ENCODE measurements at regions not wholly inside any gene's neighbourhood (a gene's known extent, or its start where the extent isn't known, plus 50 kb on each side); places are given as distances from the start of the nearest gene placed in this dataset.

DNA sequence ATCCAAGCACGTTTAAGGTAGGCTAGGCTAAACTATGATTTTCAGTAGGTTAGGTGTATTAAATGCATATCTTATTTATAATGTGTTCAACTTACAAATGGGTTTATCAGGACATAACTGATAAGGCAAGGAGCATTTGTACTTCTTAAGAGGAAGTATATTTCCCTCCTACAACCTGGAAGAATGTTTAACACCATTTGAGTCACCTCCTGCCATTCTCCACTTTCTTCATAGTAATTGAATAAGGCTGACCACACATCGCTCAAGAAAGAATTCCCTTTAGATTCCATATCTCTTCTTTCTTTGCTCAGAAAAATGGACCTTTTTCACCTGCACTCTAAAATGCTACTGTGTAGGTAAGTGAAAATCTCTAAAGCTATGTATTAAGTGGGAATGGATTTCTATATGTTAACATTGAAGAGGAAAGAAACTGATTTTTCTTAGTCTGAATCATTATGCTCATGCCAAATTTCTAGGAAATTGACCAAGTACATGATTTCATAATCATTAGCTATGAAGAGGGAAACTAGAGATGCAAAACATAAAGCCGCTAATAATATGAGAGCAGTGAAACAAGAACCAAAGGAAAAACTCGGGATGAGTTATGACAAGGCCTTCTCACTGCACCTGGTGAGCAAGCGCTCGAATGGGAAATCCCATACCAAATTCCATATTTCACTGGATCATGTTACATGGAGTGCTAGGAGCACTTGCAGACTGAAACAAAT is 210.4 kb downstream of the ALDH8A1 start:
- DNase-seq: no peak

DNA sequence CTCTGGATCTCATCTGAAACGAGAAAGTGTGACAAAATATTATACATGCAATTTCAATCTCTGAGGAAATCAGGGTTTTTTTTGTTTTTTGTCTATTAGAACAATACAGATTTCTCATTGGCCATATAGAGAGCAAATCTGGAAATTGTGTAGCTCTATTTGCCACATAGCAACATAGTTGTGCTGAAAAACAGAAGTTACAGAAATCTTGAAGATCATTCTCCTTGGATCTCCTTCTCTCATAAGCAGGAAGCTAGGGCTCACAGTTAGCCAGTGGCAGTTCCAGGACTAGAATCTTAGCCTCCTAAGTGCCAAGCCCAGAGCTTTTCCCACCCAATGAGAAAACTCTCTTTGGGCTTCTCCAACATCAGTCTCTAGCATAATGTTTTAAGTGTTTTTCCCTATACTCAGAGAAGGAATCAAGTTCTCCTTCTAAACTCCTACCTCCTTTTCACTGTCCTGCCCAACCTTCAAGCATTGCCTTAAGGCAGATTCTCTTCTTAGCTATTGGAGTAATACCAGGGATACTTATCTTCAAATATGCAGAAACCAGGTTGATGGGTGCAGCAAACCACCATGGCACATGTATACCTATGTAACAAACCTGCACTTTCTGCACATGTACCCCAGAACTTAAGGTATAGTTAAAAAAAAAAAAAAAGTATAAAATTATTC is 211.6 kb downstream of the ALDH8A1 start:
- DNase-seq: no peak

DNA sequence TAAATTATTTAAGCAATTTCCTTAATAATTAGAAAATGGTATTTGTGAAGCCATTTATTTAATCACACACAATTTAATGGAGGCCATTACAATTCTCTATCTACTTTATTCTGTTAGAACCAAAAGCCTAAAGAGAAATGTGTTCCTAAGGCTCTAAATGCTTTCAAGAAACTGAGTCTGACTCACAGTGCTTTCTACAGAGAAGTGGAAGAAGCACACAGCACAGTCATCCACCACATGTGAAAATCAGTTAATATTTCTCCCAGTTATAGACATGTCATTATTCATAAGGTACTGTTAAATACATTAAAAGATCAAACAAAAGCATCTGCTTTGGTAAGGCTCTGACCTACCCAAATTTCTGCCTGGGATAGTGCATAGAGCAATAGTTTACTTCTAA is 214.4 kb downstream of the ALDH8A1 start:
- no peak for DNase-seq

DNA sequence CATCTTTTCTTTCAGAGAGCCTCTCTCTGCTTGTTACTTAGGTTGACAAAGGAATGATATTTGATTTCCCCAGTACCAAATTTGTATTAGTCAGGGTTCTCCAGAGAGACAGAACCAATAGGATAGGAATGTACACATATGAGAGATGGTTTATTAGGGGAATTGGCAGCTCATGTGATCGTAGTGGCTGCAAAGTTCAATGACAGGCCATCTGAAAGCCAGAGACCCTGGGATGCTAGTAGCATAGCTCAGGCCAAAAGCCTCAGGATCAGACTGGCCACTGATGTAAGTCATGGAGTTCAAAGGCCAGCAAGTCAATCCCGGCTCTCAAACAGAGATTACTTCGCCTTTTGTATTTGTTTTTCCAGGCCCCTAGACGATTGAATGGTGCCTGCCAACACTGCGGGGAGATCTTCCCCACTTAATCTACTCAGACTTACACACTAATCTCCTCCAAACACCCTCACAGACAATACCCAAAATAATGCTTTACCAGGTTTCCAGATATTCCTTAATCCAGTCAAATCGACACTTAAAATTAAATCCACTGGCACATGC is 215.5 kb downstream of the ALDH8A1 start:
- no peak for DNase-seq

DNA sequence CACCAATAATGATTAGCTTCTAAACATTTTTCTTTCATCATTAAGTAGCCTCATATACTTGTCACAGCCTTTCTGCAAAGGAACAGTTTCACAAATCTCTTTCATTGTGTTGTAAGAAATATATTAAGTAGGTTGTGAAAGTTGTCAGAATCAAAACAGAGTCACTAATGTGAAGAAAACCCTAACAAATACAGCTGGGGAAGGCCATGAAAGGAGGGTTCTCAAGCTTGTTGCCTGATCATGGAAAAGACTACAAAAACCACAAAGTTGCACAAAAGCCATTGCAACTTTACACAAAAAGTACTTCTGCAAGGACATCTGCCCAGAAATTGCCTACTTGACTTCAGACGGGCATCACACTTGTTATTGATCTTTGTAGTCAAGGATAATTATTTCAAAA is 216.1 kb downstream of the ALDH8A1 start:
- no peak for DNase-seq

DNA sequence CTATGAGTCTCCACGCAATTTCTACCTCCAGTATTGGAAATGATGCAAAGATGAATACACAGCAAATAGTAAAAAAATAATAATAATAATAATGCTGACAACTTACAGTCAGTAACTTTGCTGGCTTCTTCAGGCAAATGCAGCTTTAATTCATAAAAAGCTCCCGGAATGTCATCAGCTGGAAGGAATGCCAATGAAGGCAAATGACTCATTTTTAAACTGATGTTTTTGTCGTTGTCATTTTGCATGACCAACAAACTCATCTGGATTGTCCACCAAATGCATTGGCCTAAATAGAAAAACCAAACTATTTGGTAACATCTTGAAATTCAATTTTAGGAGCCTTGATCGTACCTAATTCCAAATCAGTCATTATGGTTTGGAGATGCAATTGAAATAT is 217.1 kb downstream of the ALDH8A1 start:
- DNase-seq: no peak

DNA sequence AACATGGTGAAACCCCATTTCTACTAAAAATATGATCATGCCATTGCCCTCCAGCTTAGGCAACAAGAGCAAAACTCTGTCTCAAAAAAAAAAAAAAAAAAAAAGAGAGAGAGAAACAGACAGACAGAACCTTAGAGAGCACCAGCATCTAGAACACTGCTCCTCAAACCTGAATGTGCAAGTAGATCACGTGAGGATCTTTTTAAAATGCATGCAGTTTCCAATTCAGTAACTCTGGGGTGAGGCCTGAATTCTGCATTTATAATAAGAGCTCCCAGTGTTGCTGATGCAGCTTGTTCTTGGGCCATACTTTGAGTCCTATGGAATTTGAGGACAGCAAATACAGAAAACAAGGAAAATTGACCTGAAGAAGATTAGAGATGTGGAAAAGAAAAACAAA is 218.3 kb downstream of the ALDH8A1 start:
- DNase-seq: no peak

DNA sequence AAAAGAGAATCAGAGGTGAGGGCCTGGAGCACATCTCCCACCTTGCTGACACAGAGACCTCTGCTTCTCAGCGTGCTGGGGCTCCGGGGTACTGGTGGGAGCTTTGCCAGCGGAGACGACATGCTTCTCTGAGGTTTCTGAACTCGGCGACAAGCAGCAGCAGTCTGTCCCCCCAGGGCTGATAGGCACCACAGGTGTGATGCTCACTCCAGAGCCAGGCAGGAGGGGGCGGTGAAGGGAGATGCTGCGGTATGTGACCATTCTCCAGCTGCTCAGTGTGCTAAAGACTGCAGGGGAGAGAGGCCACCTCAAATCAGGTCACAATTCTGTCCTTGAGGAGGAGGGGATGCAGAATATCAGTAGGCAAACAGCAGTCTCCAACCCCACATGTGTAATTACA is 219.9 kb downstream of the ALDH8A1 start:
- DNase-seq: no peak

DNA sequence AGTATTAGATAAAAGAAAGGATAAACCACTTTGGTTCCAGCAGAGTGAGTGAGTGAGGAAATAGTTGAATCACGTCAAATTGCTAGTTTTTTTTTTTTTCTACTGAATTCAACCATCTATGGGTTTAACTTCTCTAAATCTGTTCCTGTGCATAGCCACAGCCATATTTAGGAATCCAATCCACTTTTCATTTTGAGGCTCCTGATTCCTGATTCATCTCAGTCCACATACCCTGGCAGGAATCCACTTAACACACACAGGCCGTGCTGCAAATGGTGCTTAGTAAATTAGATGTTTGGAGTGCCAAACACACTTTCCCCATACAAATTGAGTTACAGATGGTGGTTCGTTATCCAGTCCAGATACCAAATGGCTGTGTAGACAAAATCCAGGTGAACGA is 220.3 kb downstream of the ALDH8A1 start:
- DNase-seq: no peak

DNA sequence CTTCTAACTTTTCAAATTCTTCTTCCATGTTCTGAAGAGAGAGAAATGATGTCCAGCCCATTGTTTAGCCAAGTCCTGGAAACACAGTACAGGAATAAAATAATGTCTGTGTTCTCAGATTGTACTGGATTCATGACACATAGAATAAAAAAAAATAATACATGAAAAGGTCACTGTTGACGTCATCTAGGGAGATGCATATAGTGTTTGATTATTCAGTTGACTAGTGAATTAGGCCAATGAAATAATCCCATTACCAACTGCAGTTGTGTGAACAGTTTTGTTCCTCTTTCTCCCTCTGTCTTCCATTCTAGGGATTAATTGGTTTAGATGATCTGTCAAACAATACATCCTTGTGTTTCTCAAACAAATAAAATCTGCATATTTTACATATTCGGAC is 222.8 kb downstream of the ALDH8A1 start:
- DNase-seq: no peak

DNA sequence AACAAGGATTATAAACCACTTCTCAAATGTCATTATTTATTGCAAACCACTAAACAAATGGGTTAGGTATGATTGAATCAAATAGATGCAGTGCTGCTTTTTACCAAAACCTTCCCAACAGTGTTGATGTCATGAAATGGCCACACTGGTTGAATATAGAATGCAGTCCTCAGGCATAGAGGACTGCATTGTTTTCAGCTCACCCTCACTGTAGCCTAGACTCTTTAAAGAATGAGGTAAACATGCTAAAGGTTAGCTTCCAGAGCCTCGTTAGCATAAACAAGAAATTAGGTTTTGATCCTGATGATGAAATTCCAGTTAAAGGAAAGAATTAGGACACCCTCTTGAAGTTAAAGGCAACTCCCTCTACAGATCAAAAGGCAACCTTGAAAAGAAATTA is 224.3 kb downstream of the ALDH8A1 start:
- no peak for DNase-seq

DNA sequence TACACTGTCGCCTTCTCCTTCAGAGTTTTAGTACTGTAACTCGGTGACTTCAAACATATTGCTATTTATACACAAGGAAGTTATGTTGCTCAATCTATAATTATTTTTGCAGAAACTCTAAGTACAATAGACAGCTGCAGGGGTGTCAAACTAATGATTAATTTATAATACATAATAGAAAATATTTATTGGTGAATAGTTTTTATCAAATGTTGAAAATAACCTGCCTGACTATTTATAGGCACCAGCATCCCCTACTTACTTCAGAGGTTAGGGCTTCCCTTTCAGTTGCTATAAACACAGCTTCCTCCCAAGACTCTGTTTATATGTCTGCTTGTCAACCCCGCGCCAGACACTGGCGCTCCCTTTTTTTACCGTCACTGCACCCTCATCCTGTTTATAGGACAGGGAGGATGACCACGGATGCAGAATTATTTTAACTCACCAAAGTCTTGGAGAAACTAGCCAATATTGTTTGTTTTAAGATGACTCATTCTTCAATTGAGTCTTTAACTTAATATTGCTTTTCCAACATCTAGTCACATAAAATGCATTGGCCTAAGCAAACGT is 225.0 kb downstream of the ALDH8A1 start:
- no peak for DNase-seq

DNA sequence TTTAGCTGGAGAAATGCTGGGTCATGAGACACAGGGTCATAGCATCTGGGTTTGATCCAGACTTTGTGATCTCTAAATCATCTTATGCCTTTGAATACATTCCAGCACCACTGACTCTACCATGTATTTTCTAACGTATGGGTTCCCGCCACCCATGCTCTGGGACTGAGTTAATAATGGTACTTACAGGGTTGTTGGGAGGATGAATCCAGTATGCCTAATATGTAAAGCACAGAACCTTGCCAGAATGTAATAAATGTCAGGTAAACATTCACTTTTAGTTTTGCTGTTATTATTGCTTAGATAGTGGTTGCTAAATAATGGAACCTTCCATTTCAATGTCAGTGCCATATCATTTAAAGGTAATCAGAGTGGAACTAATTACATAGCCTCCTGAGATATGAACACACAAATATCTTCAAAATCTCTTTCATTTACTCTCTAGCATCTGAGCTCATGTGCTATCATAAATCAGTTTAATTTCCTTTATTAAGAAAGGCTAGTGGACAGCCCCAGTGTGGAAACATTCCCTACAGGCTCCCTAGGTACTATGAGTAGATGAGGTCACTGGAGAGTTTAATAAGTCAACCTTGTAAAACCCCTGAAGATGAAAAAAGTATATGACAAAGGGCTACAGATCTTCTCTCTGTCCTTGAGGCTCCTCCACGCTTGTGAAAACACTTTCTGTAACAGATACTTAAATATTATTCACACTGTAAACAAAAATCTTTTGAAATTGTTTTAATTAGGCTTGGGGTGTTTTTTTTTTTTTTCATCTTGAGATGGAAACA is 226.6 kb downstream of the ALDH8A1 start:
- no peak for DNase-seq

DNA sequence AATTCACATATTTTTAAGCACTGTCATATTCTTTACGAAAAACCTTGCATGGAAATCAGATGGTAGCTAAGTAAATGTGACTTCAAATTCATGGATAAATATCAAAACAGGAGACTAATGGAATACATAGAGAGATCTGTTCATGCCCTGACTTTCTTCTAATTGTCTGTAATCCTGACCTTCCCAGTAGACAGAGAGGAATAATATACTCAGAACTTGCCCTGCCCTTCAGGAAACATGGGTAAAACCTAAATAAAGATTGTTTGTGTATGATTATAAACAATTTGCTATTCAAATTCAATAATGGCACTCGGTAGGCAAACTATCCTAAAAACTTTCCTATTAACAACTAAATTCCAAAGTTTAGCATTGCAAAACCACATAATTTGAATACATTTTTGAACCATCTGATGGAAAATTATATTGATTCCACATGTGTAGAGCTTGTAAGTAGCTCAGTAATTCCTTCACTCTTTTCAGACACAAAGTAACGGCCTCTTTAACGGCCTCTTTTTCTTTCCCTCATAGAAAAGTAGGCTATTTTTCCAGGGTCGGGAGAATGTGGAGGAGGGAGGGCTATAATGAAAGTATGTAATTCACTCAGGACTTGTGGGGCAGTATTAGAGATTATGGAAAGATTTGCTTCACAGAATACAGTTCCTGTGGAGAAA is 227.6 kb downstream of the ALDH8A1 start:
- no peak for DNase-seq

DNA sequence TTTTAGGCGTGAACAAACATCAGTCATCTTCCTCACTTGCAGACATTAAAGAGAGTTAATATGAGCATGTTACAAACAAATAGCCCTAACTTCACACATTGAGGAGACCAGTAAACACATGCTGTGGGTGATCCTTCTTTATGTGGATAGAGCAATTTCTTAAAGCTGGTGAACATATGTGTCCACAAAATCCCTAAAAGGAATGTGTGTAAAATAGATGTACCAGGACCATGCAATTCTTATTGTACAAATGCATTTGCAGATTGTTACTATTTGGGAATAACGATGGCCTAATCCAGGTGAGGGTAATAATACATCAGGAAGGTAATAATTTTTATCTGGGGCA is 228.9 kb downstream of the ALDH8A1 start:
- no peak for DNase-seq

DNA sequence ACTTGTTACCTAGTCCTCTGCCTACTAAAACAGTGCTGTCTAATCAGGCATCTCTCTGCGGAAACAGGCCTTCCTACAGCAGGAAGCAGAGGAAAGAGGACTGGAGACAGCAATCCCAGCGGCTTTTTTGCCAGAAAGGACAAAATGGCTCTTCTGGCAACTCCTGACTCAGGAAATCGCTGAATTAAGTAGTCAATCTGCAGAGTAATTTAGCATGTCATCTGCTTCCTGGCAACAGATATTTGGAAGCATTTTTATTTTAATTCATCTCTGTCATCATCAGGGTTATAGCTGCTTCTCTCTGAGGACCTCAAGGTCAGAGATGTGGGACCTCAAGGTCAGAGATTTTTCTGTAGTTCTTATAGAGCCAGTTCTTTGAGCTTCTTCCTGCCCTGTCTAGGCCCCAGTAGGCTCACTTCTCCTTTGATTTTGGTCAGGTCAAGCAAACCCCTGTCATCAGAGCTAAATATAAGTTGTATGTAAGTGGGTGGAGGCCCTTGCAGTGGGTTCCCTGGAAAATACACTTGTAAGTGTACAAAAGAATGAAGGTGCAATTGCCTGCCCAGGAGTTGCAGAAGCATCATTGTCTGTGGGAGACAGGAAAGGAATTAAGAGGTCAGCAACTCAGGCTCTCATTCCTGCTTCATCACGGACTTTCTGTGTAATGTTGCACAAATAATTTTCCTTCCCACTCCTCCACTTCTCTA is 229.4 kb downstream of the ALDH8A1 start:
- no peak for DNase-seq

DNA sequence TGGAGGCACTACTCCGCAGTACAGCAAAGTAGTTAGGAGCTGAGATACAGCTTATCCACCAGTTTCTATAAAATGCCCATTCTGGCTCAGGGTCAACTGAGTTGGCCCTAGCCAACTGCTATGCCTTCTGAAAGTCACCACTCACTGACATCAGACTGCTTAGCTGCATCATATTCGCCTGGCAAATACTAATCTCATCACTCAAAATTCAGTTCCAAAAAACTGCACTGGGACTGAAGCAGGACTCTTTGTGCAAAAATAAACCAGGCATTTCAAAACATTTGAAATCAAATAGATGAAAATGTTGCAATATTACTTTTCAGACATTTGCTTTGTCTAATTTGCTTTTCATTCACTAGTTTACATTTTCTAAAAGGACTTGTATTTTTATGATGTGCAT is 230.0 kb downstream of the ALDH8A1 start:
- no peak for DNase-seq

DNA sequence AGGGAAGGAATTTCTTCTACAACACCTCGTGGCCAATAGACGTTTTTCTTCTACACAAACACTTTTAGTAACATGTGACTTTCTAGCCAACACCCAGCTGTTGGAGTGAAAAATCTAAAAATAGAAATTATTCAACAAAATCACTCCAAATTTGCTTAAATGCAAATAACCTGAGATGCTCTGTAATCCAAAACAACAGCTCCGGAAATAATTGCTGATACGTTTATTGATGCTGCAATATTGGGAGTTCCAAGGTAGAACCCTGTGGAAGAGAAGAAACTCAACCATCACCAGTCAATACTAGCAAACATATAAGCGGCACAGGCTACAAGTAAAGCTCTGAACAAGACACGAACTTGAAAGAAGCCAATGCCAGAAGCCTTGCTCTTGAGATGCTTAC is 230.6 kb downstream of the ALDH8A1 start:
- no peak for DNase-seq

DNA sequence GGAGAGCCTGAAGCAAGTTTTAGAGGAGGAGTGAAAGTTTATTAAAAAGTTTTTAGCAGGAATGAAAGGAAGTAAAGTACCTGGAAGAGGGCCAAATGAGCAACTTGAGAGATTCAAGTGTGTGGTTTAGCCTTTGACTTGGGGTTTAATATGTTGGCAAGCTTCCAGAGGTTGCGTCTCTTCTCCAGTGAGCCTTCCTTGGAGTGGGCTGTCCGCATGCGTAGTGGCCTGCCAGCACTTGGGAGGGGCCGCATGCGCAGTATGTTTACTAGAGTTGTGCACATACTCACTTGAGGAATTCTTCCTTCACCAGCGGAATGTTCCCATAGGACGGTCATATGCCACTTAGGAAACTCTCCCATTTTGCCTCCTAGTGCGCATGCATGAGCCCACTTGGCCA is 235.2 kb downstream of the ALDH8A1 start:
- DNase-seq: no peak

DNA sequence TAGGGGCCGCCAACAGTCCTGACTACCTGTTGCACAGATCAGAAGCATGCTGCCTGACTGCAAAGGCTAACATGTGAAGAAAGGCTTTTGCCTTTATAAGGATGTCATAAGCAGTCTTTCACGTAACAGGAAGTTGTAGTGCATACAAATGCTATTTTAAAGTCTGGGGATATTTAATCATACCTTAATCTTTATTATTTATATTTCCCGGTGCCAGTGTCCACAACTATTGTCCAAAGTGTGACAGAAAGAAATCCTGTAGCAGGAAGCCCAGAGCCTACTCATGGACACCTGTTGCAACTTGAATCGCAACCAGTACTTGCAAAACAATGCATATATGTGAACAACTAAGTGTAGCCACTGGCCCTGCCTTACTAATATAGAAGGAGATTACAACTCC is 235.8 kb downstream of the ALDH8A1 start:
- DNase-seq: no peak

DNA sequence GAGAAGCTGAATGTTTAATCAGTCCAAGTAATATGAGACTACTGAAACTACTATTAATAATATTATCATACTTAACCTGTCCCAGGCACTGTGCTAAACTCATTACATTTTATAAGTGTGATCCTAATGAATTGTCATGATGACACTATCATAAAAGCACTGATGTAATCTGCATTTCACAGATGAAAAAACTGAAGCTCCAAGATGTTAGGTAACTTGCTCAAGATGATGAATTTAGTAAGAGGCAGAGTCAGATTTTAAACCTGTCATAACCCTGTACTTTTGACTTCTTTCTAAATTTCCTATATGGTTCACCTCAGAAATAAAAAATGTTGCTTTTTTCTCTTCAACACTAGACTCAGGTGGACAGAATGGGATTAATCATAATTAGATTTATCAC is 237.6 kb downstream of the ALDH8A1 start:
- no peak for DNase-seq

DNA sequence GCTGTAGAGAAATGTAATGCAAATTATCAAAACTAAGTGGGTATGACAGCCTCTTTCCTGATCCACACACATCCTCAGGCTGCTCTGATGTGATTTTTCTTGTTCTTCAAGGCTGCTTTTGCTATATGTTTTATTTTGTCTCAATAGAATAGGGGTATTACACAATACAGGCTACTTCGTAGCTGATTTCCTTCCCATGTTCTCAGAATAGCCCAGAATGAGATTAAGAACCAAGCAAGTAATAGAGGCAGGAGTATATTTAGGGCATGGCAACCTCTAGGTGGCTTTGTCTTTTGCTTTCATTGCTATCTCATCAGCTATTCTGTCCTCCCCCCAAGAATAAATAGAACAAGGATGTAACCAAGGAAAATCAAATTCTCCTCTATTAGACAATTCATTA is 241.8 kb downstream of the ALDH8A1 start:
- DNase-seq: no peak

All from stimulated activated CD8-positive, alpha-beta memory T cell treated with anti-CD3 and anti-CD28 coated beads, Interleukin-4, amount 100 ng/mL, for 48 hours (primary cell).